Occipital lobe (tissue), 1 donor: ENCODE measurements at regions not wholly inside any gene's neighbourhood (a gene's known extent, or its start where the extent isn't known, plus 50 kb on each side); places are given as distances from the start of the nearest gene placed in this dataset.
"Not testable (repeated sequence)": the region's sequence is repeated elsewhere in the genome, so short reads cannot be mapped to it uniquely, and the experiment has no call there.

ENCODE experiments used
- DNase-seq: peaks from one replicate; lab custom pipeline; 2025; lab: John Stamatoyannopoulos, UW

GRCh38 chr7:19537942-19538401 is 170.9 kb downstream of the POLR1F start:
- no peak for DNase-seq

DNA sequence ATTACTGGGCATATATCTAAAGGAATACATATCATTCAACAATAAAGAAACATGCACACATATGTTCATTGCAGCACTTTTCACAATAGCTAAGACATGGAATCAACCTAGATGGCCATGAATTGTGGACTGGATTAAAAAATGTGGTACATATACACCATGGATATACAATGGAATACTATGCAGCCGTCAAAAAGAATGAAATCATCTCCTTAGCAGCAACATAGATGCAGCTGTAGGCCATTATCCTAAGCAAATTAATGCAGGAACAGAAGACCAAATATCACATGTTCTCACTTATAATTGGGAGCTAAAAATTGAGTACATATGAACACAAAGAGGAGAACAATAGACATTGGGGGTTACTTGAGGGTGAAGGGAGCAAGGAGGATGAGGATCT is 175.6 kb downstream of the POLR1F start:
- DNase-seq, result no peak

GRCh38 chr7:19530852-19531251 is 178.0 kb downstream of the POLR1F start:
- no peak for DNase-seq

GRCh38 chr7:19530261-19530660 is 178.6 kb downstream of the POLR1F start:
- no peak for DNase-seq

GRCh38 chr7:19526639-19527038 is 182.2 kb downstream of the POLR1F start:
- no peak for DNase-seq

- no peak for DNase-seq
Measured at GRCh38 chr7:19522486-19522885, 186.4 kb downstream of the POLR1F start.

DNA sequence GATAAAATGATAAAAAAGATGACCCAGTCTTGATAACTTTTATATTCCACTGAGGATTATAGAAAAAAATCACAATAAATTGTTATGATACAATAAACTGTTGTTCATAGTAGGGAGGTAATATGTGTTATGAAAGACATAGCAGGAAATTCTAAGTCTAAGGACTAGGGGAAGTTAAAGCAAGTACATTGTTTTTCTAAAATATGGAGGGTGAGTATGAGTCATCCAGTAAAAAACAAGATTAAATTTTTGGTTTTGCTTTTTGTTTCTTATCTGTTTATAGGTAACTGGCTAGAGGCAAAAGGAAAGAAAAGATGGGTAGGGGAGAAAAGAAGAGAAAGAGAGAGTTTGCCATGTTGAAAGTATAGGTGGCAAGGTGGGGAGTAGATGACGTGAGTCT is 188.4 kb downstream of the POLR1F start:
- no peak for DNase-seq

DNA sequence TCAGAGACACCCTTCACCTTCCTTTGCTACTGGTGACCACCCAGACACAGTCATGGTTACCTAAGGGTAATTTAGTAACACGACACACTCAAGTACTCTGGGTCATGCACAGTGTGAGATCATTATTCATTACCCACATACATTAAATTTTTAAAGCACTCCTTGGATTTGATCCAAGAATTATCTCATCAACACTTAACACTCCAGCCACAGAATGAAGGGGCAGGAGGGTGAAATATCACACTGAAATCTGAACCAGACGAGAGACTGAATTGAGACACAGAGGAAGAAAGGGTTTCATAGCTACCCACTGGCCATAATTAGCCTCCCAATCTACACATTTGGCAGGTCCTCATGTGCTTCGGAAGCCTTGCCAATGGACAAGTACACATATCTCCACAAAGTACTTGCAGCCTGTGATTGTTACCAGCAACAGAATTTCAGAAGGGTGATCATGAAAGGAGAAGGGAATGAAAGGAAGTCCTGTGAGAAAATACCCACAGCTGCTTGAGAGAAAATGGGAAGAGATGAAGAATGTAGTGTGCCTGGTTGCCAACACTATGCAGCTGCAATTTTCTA is 189.3 kb downstream of the POLR1F start:
- DNase-seq, result no peak

- not testable (repeated sequence) for DNase-seq
Measured at GRCh38 chr7:19517546-19517945, 191.3 kb downstream of the POLR1F start.

- DNase-seq, result no peak
Measured at GRCh38 chr7:19508821-19509220, 200.0 kb downstream of the POLR1F start.

DNA sequence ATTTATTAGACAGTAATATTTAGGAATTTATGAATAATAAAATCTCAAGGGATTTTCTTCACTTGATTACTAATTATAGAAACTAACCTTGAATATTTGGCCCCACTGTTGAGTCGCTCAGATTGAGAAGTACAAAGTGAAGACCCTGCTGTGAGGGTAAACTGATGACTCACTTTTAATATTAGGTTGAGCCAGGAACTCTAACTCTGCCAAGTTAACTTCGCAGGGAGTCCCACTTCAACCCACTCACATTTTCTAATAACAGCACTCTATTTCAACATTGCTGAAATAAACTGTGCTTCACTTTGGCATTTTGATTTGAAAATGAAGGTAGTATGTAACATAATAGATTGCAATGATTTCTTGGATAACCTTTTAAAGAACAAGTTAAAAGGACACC is 200.7 kb downstream of the POLR1F start:
- DNase-seq, result no peak

GRCh38 chr7:19491821-19492452 is 216.9 kb downstream of the POLR1F start:
- no peak for DNase-seq

DNA sequence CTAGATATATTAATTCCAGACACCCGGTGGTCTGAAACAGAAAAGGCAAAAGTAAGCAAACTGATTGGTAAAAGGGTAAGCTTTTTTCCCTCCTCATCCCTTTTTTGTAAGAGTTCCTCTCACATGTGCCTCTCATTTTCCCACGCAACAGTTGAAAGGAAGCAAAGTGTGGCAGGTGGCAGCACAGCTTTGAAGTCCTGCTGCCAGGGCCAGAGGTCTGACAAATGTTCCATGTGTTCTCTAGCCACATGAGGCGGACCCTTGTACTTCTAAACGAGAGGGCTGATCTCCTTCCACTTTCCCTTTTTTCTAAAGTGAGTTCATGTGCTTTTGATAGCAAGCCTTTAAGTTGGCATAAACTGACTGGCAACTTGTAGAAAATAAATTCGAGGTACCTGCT is 217.5 kb downstream of the POLR1F start:
- no peak for DNase-seq

DNA sequence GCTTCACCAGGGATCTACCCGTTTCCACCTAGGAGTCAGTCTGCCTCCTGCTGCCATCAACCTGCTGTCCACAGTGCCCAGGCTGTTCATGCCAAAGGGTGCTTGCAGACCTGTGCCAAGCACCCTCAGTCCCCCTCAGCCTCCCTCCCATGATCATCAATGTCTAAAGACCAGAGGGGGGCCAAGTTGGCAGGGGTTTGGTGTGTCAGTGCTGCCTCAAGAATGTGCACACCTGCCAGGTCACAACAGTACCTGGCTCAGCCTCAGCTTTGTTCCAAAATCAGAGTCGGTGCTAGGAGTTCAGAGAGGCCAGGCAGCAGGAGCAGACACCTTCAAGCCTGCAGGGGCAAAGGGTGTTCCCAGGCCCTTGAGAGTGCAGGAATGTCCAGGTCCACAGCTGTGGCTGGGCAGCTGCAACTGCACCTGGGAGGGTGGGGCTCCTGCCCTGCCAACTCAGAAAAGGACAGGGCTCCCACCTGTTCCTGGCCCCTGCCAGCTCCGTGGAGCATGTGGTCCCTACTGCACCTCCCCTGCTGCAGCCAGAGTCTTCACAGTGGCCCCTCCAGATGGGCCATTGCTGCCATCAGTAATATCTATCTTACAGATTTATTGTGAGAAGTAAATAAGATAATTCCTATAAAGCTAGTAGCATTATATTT is 219.5 kb downstream of the POLR1F start:
- DNase-seq, result no peak

DNA sequence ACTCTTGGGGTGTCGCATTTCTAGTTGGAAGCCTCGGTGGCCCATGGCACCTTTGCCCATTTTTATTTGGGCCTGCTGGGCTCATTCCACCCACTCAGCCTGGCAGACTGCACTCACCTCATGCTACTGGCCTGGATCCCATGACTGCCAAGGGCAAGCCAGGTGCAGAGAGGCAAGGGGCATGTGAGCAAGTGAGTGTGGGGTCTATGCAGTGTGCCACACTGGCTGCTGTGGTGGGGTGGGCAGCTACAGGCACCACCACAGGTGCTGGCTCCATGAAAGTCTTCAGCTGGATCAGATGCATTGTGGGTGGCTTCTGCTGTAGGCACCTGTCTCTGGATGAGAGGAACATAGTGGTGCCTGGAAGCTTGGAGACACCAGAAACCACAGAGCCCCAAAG is 220.8 kb downstream of the POLR1F start:
- DNase-seq, result no peak

DNA sequence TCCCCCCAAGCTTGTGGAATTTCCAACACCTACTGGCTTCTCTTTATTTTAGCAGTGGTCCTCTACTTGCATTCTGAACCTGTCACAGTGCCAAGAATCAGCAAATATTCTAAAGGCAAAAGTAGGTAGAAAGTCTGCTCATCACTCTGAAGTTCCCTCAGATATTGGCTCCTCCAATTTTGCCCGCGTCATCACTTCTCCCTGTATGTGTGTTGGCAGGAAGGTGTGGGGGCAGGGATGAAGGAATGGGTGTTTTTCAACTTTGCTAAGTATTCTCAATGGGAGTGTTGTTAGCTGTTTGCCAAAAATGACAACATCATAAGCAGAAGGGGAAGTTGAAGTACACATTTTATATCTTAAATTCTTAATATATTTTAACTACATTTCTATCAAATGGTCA is 226.2 kb downstream of the POLR1F start:
- no peak for DNase-seq

- no peak for DNase-seq
Measured at GRCh38 chr7:19480383-19480782, 228.5 kb downstream of the POLR1F start.

DNA sequence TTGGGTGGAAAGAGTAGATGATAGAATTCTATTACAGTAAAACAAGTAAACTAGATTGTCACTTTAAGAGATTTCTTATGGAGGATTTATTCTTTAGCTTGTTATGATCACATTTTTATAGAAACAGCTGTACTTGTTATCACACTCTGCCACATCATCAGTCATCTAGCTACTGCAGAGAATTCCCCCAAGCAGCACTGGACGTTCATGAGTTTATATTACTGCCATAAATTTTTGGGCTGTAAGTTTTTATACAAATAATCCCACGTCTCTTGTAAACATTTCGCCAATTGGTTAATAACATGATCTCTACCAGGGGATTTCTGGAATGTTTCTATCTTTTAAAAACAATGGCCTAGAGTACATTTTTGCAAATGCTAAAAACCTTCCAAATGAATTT is 238.8 kb downstream of the POLR1F start:
- no peak for DNase-seq

DNA sequence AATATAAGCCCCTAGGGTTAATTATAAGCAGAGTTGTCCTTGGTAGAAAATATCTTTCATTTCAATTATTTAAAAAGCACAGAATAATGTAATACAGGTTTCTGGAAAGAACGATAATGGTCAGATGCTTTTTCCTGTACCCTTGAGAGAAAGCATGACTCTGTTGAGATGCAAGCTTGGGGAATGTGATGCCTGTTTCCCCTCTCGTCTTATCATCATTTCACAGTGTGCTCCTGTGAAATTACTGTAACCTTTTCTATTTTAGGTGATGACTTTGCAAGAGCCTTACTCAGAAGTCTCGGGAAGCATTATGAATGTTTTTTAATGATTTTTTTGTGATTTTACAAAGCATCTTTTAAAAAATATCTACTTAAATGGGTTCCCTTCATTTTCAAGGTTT is 243.0 kb downstream of the POLR1F start:
- no peak for DNase-seq

- DNase-seq, result no peak
Measured at GRCh38 chr7:19464751-19465150, 244.1 kb downstream of the POLR1F start.

- DNase-seq, result no peak
Measured at GRCh38 chr7:19464241-19464640, 244.6 kb downstream of the POLR1F start.

DNA sequence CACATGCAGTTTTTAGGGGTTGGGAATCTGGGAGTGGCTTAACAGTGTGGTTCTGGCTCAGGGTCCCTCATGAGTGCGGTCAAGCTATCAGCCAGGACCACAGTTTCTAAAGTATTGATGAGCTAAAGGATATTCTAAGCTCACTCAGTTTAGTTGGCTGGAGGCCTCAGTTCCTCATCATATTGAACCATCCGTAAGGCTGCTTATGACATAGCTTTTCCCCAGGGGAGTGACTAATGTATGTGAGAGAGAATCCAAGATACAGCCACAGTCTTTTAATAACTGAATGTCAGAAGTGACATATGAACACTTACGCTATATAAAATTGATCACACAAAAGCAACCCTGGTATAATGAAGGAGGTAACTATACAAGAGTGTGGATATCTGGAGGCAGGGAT is 245.3 kb downstream of the POLR1F start:
- DNase-seq, result no peak

GRCh38 chr7:19455623-19456022 is 253.2 kb downstream of the POLR1F start:
- no peak for DNase-seq
